ENCODE measurements at regions not wholly inside any gene's neighbourhood (a gene's known extent, or its start where the extent isn't known, plus 50 kb on each side); places are given as distances from the start of the nearest gene placed in this dataset.

DNA sequence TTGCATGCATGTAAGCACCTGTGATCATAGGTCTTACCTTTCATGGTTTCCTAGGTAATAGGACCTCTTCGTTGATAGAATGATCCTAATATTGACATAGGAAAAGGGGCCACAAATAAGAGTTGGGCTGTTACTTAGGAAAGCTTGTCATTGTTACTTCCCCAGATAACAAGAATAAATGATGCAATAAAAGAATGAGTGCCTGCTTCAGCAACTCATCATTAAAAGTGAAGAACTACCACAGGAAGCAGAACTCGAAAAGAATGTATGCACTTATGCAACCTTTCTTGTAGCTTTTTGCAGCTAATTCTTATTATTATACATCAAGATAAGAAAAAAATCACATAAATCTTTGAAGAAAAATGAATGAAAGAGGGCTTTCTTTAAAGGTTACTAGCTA is 548.6 kb downstream of the LTN1 start:
- intact Hi-C loops (cut with micrococcal nuclease): no loop called here
- Mint-ChIP-seq H3K4me3 (no peak overlapping the region), H3K4me1 (no peaks in the 10 kb centered on the region), H3K9me3 (peaks cover 0 to 7% (median 0%) of the 10 kb centered on the region in 11 donors), H3K36me3 (peaks cover 0 to 7% (median 0%) of the 10 kb centered on the region in 5 donors), H3K27me3 (no peaks in the 10 kb centered on the region), H3K27ac (no peak overlapping the region)
- DNase-seq: no peak
- Histone ChIP-seq H3K27me3 (ENCODE audit: control insufficient read depth in 2 of 2, insufficient read depth in 2 of 2, low read length in 2 of 2) (peaks cover 0 to 3% of the 10 kb centered on the region in 2 donors), H3K27ac (ENCODE audit: low read depth, low read length) (no peak overlapping the region), H3K4me1 (ENCODE audit: control insufficient read depth in 2 of 2, insufficient read depth in 2 of 2, low read length in 2 of 2) (no peaks in the 10 kb centered on the region), H3K36me3 (ENCODE audit: control insufficient read depth in 2 of 3, insufficient read depth in 3 of 3, low read length in 3 of 3) (no peaks in the 10 kb centered on the region), H3K4me3 (ENCODE audit: low read length) (no peak overlapping the region), H3K9me3 (ENCODE audit: control insufficient read depth in 2 of 3, low read length in 3 of 3) (no peaks in the 10 kb centered on the region)
- POLR2A ChIA-PET: no interaction called here
- no peak for ATAC-seq
- CTCF ChIA-PET: no interaction called here

DNA sequence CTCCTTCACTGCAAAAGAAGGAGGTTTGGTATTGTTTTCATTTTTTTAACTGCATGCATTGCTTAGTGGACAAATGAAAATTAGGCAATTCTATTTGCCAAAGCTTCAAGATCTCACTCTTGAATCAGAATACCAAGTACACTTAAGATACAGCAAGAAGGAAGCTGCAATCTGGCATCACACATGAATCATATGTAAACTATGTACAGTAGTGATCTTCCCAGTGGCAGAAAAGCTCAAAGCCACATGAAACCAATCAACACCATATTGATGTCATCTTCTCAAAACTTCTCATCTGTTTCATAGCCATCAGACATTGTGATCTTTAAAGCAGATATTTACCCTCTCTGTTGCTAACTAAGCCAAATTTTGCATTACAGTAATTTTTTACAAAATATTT is 550.1 kb downstream of the LTN1 start:
- H3K9me3 ChIP-seq (ENCODE audit: control insufficient read depth in 2 of 3, low read length in 3 of 3): no peaks in the 10 kb centered on the region
- CTCF ChIA-PET: no interaction called here
- Mint-ChIP-seq H3K9me3 (peaks cover 0 to 7% (median 0%) of the 10 kb centered on the region in 11 donors), H3K36me3 (peaks cover 0 to 7% (median 0%) of the 10 kb centered on the region in 5 donors), H3K4me3 (no peak overlapping the region), H3K27me3 (no peaks in the 10 kb centered on the region), H3K4me1 (no peaks in the 10 kb centered on the region), H3K27ac (no peak overlapping the region)
- no peaks in the 10 kb centered on the region for H3K4me1 ChIP-seq (ENCODE audit: control insufficient read depth in 2 of 2, insufficient read depth in 2 of 2, low read length in 2 of 2)
- H3K27ac ChIP-seq (ENCODE audit: low read depth, low read length): no peak overlapping the region
- no peaks in the 10 kb centered on the region for H3K36me3 ChIP-seq (ENCODE audit: control insufficient read depth in 2 of 3, insufficient read depth in 3 of 3, low read length in 3 of 3)
- POLR2A ChIA-PET: no interaction called here
- DNase-seq (no peak), ATAC-seq (no peak)
- H3K4me3 ChIP-seq (ENCODE audit: low read length): no peak overlapping the region
- intact Hi-C loops (cut with micrococcal nuclease): no loop called here
- no peaks in the 10 kb centered on the region for H3K27me3 ChIP-seq (ENCODE audit: control insufficient read depth in 2 of 2, insufficient read depth in 2 of 2, low read length in 2 of 2)

DNA sequence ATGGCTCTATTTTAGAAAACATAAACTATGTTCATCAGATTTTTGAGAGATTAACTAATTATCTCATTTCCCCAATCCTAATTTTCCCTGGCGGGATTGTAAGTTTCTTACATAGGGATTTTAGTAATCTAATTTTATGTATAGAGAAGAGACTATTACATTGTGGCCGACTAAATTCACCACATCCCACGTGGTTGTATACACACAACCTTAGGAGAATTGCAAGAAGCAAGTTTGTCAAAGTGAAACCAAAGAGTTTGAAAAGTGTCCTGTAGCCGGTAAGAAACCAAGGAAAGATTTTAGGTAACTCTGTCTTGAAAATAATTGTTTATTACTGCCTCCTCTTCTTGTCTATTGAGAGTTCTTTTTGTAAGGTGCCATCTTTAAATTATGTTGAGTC is 550.6 kb downstream of the LTN1 start:
- ChIA-PET POLR2A (no interaction called here), CTCF (no interaction called here)
- no peaks in the 10 kb centered on the region for H3K27me3 Mint-ChIP-seq
- Histone ChIP-seq H3K4me1 (ENCODE audit: control insufficient read depth in 2 of 2, insufficient read depth in 2 of 2, low read length in 2 of 2) (no peaks in the 10 kb centered on the region), H3K4me3 (ENCODE audit: low read length) (no peak overlapping the region), H3K27ac (ENCODE audit: low read depth, low read length) (no peak overlapping the region), H3K9me3 (ENCODE audit: control insufficient read depth in 2 of 3, low read length in 3 of 3) (no peaks in the 10 kb centered on the region), H3K36me3 (ENCODE audit: control insufficient read depth in 2 of 3, insufficient read depth in 3 of 3, low read length in 3 of 3) (no peaks in the 10 kb centered on the region), H3K27me3 (ENCODE audit: control insufficient read depth in 2 of 2, insufficient read depth in 2 of 2, low read length in 2 of 2) (no peaks in the 10 kb centered on the region)
- H3K9me3 Mint-ChIP-seq: peaks cover 0 to 7% (median 0%) of the 10 kb centered on the region in 11 donors
- DNase-seq: no peak
- no peak for ATAC-seq
- intact Hi-C loops (cut with micrococcal nuclease): no loop called here
- peaks cover 0 to 7% (median 0%) of the 10 kb centered on the region in 5 donors for H3K36me3 Mint-ChIP-seq
- no peaks in the 10 kb centered on the region for H3K4me1 Mint-ChIP-seq
- no peak overlapping the region for H3K4me3 Mint-ChIP-seq
- no peak overlapping the region for H3K27ac Mint-ChIP-seq

DNA sequence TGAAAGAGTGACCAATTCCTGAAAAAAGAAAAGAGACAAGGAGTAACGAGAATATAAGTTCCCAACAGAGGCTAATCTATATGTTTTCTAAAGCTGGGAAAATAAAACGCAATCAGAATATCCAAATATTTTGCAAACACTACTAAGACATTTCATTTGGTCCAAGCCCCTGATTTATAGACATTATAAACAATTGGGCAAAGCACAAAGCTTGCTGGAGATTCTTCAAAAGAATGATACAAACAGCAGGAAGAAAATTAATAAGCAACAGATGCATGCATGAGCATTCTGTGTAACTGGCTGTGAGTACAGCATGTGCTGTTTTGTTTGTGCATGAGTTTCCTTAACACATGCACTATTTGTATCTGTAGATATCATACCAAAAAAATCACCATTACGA is 552.9 kb downstream of the LTN1 start:
- peaks cover 0 to 2% (median 0%) of the 10 kb centered on the region in 11 donors for H3K9me3 Mint-ChIP-seq
- ChIA-PET POLR2A (no interaction called here), CTCF (no interaction called here)
- H3K9me3 ChIP-seq (ENCODE audit: control insufficient read depth in 2 of 3, low read length in 3 of 3): no peaks in the 10 kb centered on the region
- no peaks in the 10 kb centered on the region for H3K4me1 Mint-ChIP-seq
- H3K4me3 Mint-ChIP-seq: no peak overlapping the region
- H3K27me3 ChIP-seq (ENCODE audit: control insufficient read depth in 2 of 2, insufficient read depth in 2 of 2, low read length in 2 of 2): no peaks in the 10 kb centered on the region
- peaks cover 0 to 5% (median 0%) of the 10 kb centered on the region in 5 donors for H3K27me3 Mint-ChIP-seq
- no peaks in the 10 kb centered on the region for H3K4me1 ChIP-seq (ENCODE audit: control insufficient read depth in 2 of 2, insufficient read depth in 2 of 2, low read length in 2 of 2)
- H3K36me3 ChIP-seq (ENCODE audit: control insufficient read depth in 2 of 3, insufficient read depth in 3 of 3, low read length in 3 of 3): no peaks in the 10 kb centered on the region
- DNase-seq (no peak), ATAC-seq (no peak)
- H3K27ac ChIP-seq (ENCODE audit: low read depth, low read length): no peak overlapping the region
- no peak overlapping the region for H3K4me3 ChIP-seq (ENCODE audit: low read length)
- intact Hi-C loops (cut with micrococcal nuclease): no loop called here
- H3K36me3 Mint-ChIP-seq: no peaks in the 10 kb centered on the region
- no peak overlapping the region for H3K27ac Mint-ChIP-seq

DNA sequence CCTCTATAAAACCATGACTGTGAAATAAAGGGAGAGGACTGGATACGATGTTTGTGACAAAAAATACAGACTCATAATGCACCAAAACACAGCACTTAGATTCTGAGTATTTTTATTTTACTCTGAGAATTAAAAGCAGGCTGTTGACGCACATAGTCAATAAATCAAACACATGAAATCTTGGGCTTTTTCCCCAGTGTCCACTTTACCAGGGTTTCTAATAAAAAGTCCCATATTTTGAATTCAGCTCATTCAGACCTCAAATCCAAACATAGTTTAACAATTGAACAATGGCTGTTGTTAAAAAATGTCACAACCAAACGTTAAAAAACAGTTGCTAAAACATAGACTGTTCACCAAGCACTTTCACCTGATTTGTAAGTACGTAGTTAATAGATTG is 553.4 kb downstream of the LTN1 start:
- Mint-ChIP-seq H3K4me3 (no peak overlapping the region), H3K27ac (no peak overlapping the region), H3K36me3 (no peaks in the 10 kb centered on the region), H3K27me3 (peaks cover 0 to 5% (median 0%) of the 10 kb centered on the region in 5 donors), H3K4me1 (no peaks in the 10 kb centered on the region), H3K9me3 (peaks cover 0 to 2% (median 0%) of the 10 kb centered on the region in 11 donors)
- no peak overlapping the region for H3K27ac ChIP-seq (ENCODE audit: low read depth, low read length)
- intact Hi-C loops (cut with micrococcal nuclease): no loop called here
- no peaks in the 10 kb centered on the region for H3K27me3 ChIP-seq (ENCODE audit: control insufficient read depth in 2 of 2, insufficient read depth in 2 of 2, low read length in 2 of 2)
- no peaks in the 10 kb centered on the region for H3K36me3 ChIP-seq (ENCODE audit: control insufficient read depth in 2 of 3, insufficient read depth in 3 of 3, low read length in 3 of 3)
- ChIA-PET POLR2A (no interaction called here), CTCF (no interaction called here)
- DNase-seq (no peak), ATAC-seq (no peak)
- H3K9me3 ChIP-seq (ENCODE audit: control insufficient read depth in 2 of 3, low read length in 3 of 3): no peaks in the 10 kb centered on the region
- no peaks in the 10 kb centered on the region for H3K4me1 ChIP-seq (ENCODE audit: control insufficient read depth in 2 of 2, insufficient read depth in 2 of 2, low read length in 2 of 2)
- no peak overlapping the region for H3K4me3 ChIP-seq (ENCODE audit: low read length)

DNA sequence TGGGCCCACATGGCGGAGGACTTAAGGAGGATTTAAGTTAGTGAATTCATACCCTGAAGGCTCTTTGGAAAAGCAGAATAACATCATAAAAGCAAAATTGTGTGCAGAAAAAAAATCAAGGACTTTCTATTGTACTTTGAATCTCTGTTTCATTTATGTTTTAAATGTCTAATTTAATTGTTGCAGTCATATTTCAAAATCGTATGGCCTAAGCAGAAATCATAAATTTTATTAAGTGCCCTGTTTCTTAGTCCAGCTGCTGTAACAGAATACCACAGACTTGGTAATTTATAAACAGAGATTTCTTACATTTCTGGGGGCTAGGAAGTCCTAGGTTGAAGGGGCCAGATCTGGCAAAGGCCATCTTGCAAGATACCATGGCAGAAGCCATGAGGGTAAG is 555.6 kb downstream of the LTN1 start:
- intact Hi-C loops (cut with micrococcal nuclease): no loop called here
- ATAC-seq: no peak
- H3K27me3 Mint-ChIP-seq: peaks cover 0 to 5% (median 0%) of the 10 kb centered on the region in 5 donors
- no peak overlapping the region for H3K27ac Mint-ChIP-seq
- H3K4me3 Mint-ChIP-seq: no peak overlapping the region
- Histone ChIP-seq H3K27me3 (ENCODE audit: control insufficient read depth in 2 of 2, insufficient read depth in 2 of 2, low read length in 2 of 2) (no peaks in the 10 kb centered on the region), H3K9me3 (ENCODE audit: control insufficient read depth in 2 of 3, low read length in 3 of 3) (no peaks in the 10 kb centered on the region), H3K4me3 (ENCODE audit: low read length) (no peak overlapping the region), H3K4me1 (ENCODE audit: control insufficient read depth in 2 of 2, insufficient read depth in 2 of 2, low read length in 2 of 2) (no peaks in the 10 kb centered on the region), H3K27ac (ENCODE audit: low read depth, low read length) (no peak overlapping the region), H3K36me3 (ENCODE audit: control insufficient read depth in 2 of 3, insufficient read depth in 3 of 3, low read length in 3 of 3) (no peaks in the 10 kb centered on the region)
- no peaks in the 10 kb centered on the region for H3K36me3 Mint-ChIP-seq
- H3K4me1 Mint-ChIP-seq: no peaks in the 10 kb centered on the region
- DNase-seq: no peak
- ChIA-PET POLR2A (no interaction called here), CTCF (no interaction called here)
- peaks cover 0 to 2% (median 0%) of the 10 kb centered on the region in 11 donors for H3K9me3 Mint-ChIP-seq

DNA sequence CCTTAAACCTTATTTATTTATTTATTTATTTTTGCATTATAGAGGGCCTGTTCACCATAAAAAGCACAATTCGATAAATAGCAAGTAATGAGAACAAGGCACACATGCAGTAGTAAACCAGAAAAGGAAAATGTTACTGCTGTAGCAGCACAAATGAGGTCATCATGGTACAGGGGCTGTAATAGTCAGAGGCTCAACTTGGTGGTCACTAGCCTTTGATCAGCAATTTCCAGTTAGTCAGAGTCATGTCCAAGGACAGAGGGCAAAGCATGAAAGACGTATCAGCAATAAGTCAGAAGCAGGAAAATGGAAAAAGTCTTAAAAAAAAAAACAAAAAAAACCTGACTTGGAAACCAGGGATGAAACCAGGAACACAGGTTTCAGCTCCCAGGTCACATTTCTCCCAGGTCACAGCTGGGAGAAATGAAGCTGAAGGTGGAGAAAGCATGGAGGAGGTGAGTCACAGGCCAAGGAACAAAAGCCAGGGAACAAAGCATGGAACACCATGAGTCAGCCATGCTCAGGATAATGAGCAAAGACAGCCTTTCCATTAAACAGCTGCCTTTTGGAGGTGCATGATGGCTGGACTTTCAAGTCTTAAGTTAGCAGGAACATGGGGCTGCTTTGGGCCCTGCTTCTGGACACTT is 556.3 kb downstream of the LTN1 start:
- Histone ChIP-seq H3K9me3 (ENCODE audit: control insufficient read depth in 2 of 3, low read length in 3 of 3) (no peaks in the 10 kb centered on the region), H3K4me1 (ENCODE audit: control insufficient read depth in 2 of 2, insufficient read depth in 2 of 2, low read length in 2 of 2) (no peaks in the 10 kb centered on the region), H3K4me3 (ENCODE audit: low read length) (no peak overlapping the region), H3K36me3 (ENCODE audit: control insufficient read depth in 2 of 3, insufficient read depth in 3 of 3, low read length in 3 of 3) (no peaks in the 10 kb centered on the region), H3K27me3 (ENCODE audit: control insufficient read depth in 2 of 2, insufficient read depth in 2 of 2, low read length in 2 of 2) (no peaks in the 10 kb centered on the region), H3K27ac (ENCODE audit: low read depth, low read length) (no peak overlapping the region)
- peaks cover 0 to 5% (median 0%) of the 10 kb centered on the region in 5 donors for H3K27me3 Mint-ChIP-seq
- no peaks in the 10 kb centered on the region for H3K36me3 Mint-ChIP-seq
- ATAC-seq (no peak), DNase-seq (no peak)
- ChIA-PET POLR2A (no interaction called here), CTCF (no interaction called here)
- intact Hi-C loops (cut with micrococcal nuclease): no loop called here
- no peak overlapping the region for H3K27ac Mint-ChIP-seq
- H3K4me1 Mint-ChIP-seq: no peaks in the 10 kb centered on the region
- H3K4me3 Mint-ChIP-seq: no peak overlapping the region
- peaks cover 0 to 2% (median 0%) of the 10 kb centered on the region in 11 donors for H3K9me3 Mint-ChIP-seq
